GF-D8 (cell line): ENCODE measurements at regions not wholly inside any gene's neighbourhood (a gene's known extent, or its start where the extent isn't known, plus 50 kb on each side); places are given as distances from the start of the nearest gene placed in this dataset.
A peak's percentile ranks its signal among the peaks of the same experiment; 100 is the strongest.
"Not testable (repeated sequence)": the region's sequence is repeated elsewhere in the genome, so short reads cannot be mapped to it uniquely, and the experiment has no call there.

Source experiments
- DNase-seq: peaks from one replicate; lab custom pipeline; 2025; lab: John Stamatoyannopoulos, UW

GRCh38 chr16:19980632-19981265 lies 92.9 kb downstream of the GPR139 start:
- DNase-seq, result no peak

- no peak for DNase-seq
Observed at GRCh38 chr16:19979638-19980037, 94.1 kb downstream of the GPR139 start.

GRCh38 chr16:19974607-19975006 lies 90.0 kb upstream of the GPRC5B start:
- DNase-seq, result no peak

- no peak for DNase-seq
Observed at GRCh38 chr16:19972111-19972510, 87.5 kb upstream of the GPRC5B start.

- no peak for DNase-seq
Observed at GRCh38 chr16:19968891-19969683, 84.4 kb upstream of the GPRC5B start.

- no peak for DNase-seq
Observed at GRCh38 chr16:19967963-19968362, 83.3 kb upstream of the GPRC5B start.

GRCh38 chr16:19967561-19967960 lies 82.9 kb upstream of the GPRC5B start:
- DNase-seq, result peak; percentile 48

GRCh38 chr16:19963301-19963700 lies 78.7 kb upstream of the GPRC5B start:
- no peak for DNase-seq

- DNase-seq, result no peak
Observed at GRCh38 chr16:19960183-19960582, 75.5 kb upstream of the GPRC5B start.

- DNase-seq, result no peak
Observed at GRCh38 chr16:19959736-19960135, 75.1 kb upstream of the GPRC5B start.

GRCh38 chr16:19955896-19956295 lies 71.2 kb upstream of the GPRC5B start:
- DNase-seq, result not testable (repeated sequence)

- DNase-seq, result not testable (repeated sequence)
Observed at GRCh38 chr16:19955084-19955483, 70.4 kb upstream of the GPRC5B start.

- DNase-seq, result no peak
Observed at GRCh38 chr16:19948186-19949104, 63.8 kb upstream of the GPRC5B start.

GRCh38 chr16:19945934-19946333 lies 61.3 kb upstream of the GPRC5B start:
- no peak for DNase-seq

- no peak for DNase-seq
Observed at GRCh38 chr16:19940195-19940594, 55.5 kb upstream of the GPRC5B start.

- DNase-seq, result no peak
Observed at GRCh38 chr16:19939553-19939952, 54.9 kb upstream of the GPRC5B start.

- DNase-seq, result no peak
Observed at GRCh38 chr16:19938536-19938935, 53.9 kb upstream of the GPRC5B start.

- peak; percentile 9 for DNase-seq
Observed at GRCh38 chr16:19936441-19936840, 51.8 kb upstream of the GPRC5B start.

- DNase-seq, result no peak
Observed at GRCh38 chr16:19935694-19936093, 51.0 kb upstream of the GPRC5B start.
